ENCODE measurements at regions not wholly inside any gene's neighbourhood (a gene's known extent, or its start where the extent isn't known, plus 50 kb on each side); places are given as distances from the start of the nearest gene placed in this dataset.

DNA sequence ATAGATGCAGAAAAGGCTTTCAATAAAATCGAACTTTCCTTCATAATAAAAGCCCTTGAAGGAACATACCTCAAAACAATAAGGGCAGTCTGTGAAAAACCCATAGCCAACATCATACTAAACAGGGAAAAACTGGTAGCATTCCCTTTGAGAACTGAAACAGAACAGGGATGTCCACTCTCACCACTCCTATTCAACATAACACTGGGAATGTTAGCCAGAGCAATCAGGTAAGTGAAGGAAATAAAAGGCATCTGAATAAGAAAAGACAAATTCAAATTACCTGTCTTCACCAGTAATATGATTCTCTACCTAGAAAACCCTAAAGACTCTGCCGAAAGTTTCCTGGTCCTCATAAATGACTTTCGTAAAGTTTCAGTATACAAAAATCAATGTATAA lies 861.0 kb upstream of the VRK2 start:
- no peaks in the 10 kb centered on the region for H3K36me3 Mint-ChIP-seq (ENCODE audit: low read depth)
- peaks cover 3% of the 10 kb centered on the region for H3K9me3 Mint-ChIP-seq (ENCODE audit: low read depth)
- peaks cover 13% of the 10 kb centered on the region for H3K4me1 Mint-ChIP-seq (ENCODE audit: low read depth)
- H3K27ac Mint-ChIP-seq (ENCODE audit: unreplicated experiment) = no peak overlapping the region
- no peak for DNase-seq (ENCODE audit: low spot score)
- H3K4me3 Mint-ChIP-seq (ENCODE audit: unreplicated experiment) = no peak overlapping the region
- peaks cover 1% of the 10 kb centered on the region for H3K27me3 Mint-ChIP-seq (ENCODE audit: low read depth)
- TF ChIP-seq, protein P1, sequence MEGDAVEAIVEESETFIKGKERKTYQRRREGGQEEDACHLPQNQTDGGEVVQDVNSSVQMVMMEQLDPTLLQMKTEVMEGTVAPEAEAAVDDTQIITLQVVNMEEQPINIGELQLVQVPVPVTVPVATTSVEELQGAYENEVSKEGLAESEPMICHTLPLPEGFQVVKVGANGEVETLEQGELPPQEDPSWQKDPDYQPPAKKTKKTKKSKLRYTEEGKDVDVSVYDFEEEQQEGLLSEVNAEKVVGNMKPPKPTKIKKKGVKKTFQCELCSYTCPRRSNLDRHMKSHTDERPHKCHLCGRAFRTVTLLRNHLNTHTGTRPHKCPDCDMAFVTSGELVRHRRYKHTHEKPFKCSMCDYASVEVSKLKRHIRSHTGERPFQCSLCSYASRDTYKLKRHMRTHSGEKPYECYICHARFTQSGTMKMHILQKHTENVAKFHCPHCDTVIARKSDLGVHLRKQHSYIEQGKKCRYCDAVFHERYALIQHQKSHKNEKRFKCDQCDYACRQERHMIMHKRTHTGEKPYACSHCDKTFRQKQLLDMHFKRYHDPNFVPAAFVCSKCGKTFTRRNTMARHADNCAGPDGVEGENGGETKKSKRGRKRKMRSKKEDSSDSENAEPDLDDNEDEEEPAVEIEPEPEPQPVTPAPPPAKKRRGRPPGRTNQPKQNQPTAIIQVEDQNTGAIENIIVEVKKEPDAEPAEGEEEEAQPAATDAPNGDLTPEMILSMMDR (IDR thresholded peaks at IDR 0.05) = no peak

DNA sequence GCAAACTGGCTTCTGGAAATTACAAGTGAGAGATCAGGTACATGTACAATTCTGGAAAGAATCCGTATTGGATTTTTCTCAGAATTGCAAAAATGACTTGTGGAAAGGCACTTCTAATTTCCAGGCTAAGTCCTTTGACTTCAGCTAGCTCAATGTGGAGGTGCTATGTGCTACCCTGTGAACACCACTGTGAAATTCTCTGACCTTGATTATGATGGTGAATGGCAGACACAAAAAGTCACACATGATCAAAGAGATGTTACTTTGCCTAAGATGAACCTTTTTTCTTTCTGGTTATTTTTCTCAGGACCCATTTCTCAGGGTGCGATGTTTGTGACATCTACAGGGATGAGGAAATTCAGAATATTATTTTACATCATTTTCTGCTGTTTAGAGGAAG lies 856.6 kb upstream of the VRK2 start:
- Mint-ChIP-seq H3K36me3 (ENCODE audit: low read depth) (no peaks in the 10 kb centered on the region), H3K4me3 (ENCODE audit: unreplicated experiment) (no peak overlapping the region), H3K9me3 (ENCODE audit: low read depth) (peaks cover 3% of the 10 kb centered on the region), H3K27ac (ENCODE audit: unreplicated experiment) (no peak overlapping the region), H3K27me3 (ENCODE audit: low read depth) (peaks cover 1% of the 10 kb centered on the region), H3K4me1 (ENCODE audit: low read depth) (no peaks in the 10 kb centered on the region)
- TF ChIP-seq, protein P1 (IDR thresholded peaks at IDR 0.05) = no peak
- no peak for DNase-seq (ENCODE audit: low spot score)

DNA sequence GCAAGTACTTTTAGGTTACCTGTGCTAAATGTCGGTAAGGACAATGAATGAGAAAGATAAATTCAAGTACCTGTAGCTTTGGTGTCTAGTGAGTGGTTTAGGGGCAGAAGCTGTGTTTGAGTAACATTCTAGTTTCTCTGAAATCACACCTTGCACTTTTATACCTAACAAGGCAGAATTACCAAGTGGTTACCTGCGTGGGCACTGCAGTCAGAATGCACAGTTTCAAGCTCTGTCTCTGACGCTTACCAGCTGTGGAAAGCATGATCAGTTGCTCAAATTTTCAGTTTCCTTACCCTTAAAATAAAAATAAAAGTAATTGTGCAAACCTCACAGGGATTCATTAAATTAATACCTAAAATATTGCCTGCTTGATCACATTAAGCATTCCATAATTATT lies 846.9 kb upstream of the VRK2 start:
- Mint-ChIP-seq H3K4me1 (ENCODE audit: low read depth) (no peaks in the 10 kb centered on the region), H3K27ac (ENCODE audit: unreplicated experiment) (no peak overlapping the region), H3K4me3 (ENCODE audit: unreplicated experiment) (no peak overlapping the region), H3K36me3 (ENCODE audit: low read depth) (no peaks in the 10 kb centered on the region), H3K27me3 (ENCODE audit: low read depth) (peaks cover 6% of the 10 kb centered on the region), H3K9me3 (ENCODE audit: low read depth) (no peaks in the 10 kb centered on the region)
- no peak for DNase-seq (ENCODE audit: low spot score)
- TF ChIP-seq, protein P1 (IDR thresholded peaks at IDR 0.05) = no peak

DNA sequence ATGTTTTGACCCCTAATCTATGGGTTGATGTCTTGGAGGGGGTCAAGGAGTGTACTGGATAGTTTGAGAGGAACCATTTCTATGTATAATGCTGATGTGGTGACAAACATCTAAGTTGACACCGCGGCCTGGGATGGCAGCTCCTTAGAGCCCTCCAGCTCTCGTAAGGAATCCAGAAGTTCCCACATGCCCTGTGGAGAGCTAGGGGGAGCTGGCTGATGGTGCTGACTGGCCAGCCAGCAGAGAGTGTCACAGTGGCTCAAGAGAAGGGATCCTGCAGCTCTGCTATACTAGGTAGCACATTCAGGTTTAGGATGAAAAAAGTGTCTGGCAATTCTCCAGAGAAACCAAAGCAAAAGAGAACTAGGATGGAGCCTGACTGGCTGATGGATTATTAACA lies 842.2 kb upstream of the VRK2 start:
- TF ChIP-seq, protein P1 (IDR thresholded peaks at IDR 0.05) = no peak
- H3K27ac Mint-ChIP-seq (ENCODE audit: unreplicated experiment) = no peak overlapping the region
- H3K9me3 Mint-ChIP-seq (ENCODE audit: low read depth) = peaks cover 8% of the 10 kb centered on the region
- no peaks in the 10 kb centered on the region for H3K4me1 Mint-ChIP-seq (ENCODE audit: low read depth)
- H3K36me3 Mint-ChIP-seq (ENCODE audit: low read depth) = no peaks in the 10 kb centered on the region
- H3K27me3 Mint-ChIP-seq (ENCODE audit: low read depth) = peaks cover 12% of the 10 kb centered on the region
- DNase-seq (ENCODE audit: low spot score) = no peak
- no peak overlapping the region for H3K4me3 Mint-ChIP-seq (ENCODE audit: unreplicated experiment)

DNA sequence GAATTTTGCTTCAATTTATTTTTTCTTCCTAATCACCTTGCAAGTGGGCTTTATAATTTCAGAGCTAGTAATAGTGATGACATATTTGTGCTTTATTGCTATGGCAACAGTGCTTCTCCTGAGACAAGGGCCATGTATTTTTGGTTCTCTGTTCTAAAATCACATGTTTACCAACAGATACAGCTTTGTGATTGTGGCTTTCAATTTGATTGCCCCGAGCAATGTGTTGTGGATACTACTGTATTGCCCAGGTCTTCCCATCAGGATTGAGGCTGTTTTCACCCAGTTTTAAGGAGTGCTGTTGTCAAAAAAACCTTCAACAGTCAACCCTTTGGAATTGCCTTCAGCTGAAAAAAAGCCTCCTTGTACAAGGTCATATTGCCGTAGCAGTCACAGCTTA lies 841.4 kb upstream of the VRK2 start:
- H3K9me3 Mint-ChIP-seq (ENCODE audit: low read depth) = peaks cover 8% of the 10 kb centered on the region
- no peaks in the 10 kb centered on the region for H3K4me1 Mint-ChIP-seq (ENCODE audit: low read depth)

More for the DNA sequence above, 841.4 kb upstream of the VRK2 start:
- no peak overlapping the region for H3K27ac Mint-ChIP-seq (ENCODE audit: unreplicated experiment)
- TF ChIP-seq, protein P1 (IDR thresholded peaks at IDR 0.05) = no peak
- H3K4me3 Mint-ChIP-seq (ENCODE audit: unreplicated experiment) = no peak overlapping the region
- H3K36me3 Mint-ChIP-seq (ENCODE audit: low read depth) = no peaks in the 10 kb centered on the region
- H3K27me3 Mint-ChIP-seq (ENCODE audit: low read depth) = peaks cover 12% of the 10 kb centered on the region
- no peak for DNase-seq (ENCODE audit: low spot score)
